GM12864 (cell line): ENCODE measurements at regions not wholly inside any gene's neighbourhood (a gene's known extent, or its start where the extent isn't known, plus 50 kb on each side); places are given as distances from the start of the nearest gene placed in this dataset.

ENCODE experiments used
- DNase-seq: peaks from one replicate; pipeline ENCODE4 v3.0.0-alpha.2; 2011; ENCODE audit warnings: low read depth
- H3K4me3 ChIP-seq: 2 replicates; pipeline ENCODE4 v1.5.1; 2011; ENCODE audit warnings: mild to moderate bottlenecking, low read depth, low read length, control low read depth
- CTCF ChIP-seq: IDR thresholded peaks from 2 replicates; pipeline ENCODE4 v1.5.1; 2011; ENCODE audit warnings: low read depth, mild to moderate bottlenecking, moderate library complexity, low read length, control low read depth, inconsistent platforms; ENCODE audit errors: missing control alignments

- no peak for TF ChIP-seq CTCF
- no peak overlapping the region for H3K4me3 ChIP-seq
- no peak for DNase-seq
Observed at GRCh38 chrX:39019056-39019455, 217.8 kb downstream of the MID1IP1 start.

GRCh38 chrX:39020051-39020669, 218.9 kb downstream of the MID1IP1 start:
- no peak for DNase-seq
- no peak overlapping the region for H3K4me3 ChIP-seq
- no peak for TF ChIP-seq CTCF

GRCh38 chrX:39022106-39022505, 220.8 kb downstream of the MID1IP1 start:
- no peak overlapping the region for H3K4me3 ChIP-seq
- DNase-seq = no peak
- no peak for TF ChIP-seq CTCF

GRCh38 chrX:39029221-39029620, 228.0 kb downstream of the MID1IP1 start:
- no peak overlapping the region for H3K4me3 ChIP-seq
- DNase-seq = no peak
- no peak for TF ChIP-seq CTCF

- no peak for TF ChIP-seq CTCF
- H3K4me3 ChIP-seq = no peak overlapping the region
- DNase-seq = no peak
Observed at GRCh38 chrX:39030636-39031035, 229.4 kb downstream of the MID1IP1 start.

- TF ChIP-seq CTCF = no peak
- H3K4me3 ChIP-seq = no peak overlapping the region
- no peak for DNase-seq
Observed at GRCh38 chrX:39039890-39040289, 238.6 kb downstream of the MID1IP1 start.

GRCh38 chrX:39043838-39044550, 242.7 kb downstream of the MID1IP1 start:
- DNase-seq = no peak
- no peak overlapping the region for H3K4me3 ChIP-seq
- no peak for TF ChIP-seq CTCF
